ENCODE measurements at regions not wholly inside any gene's neighbourhood (a gene's known extent, or its start where the extent isn't known, plus 50 kb on each side); places are given as distances from the start of the nearest gene placed in this dataset.

GRCh38 chr20:6629564-6629963 is 137.9 kb upstream of the BMP2 start:
- H2AFZ ChIP-seq (ENCODE audit: low read depth, low read length), result no peak overlapping the region
- no peak overlapping the region for H3K27ac ChIP-seq (ENCODE audit: low read length)
- H3K9me2 ChIP-seq (ENCODE audit: insufficient read depth, low read length), result no peaks in the 10 kb centered on the region
- no peaks in the 10 kb centered on the region for H3K9me3 ChIP-seq (ENCODE audit: low read length)
- no peaks in the 10 kb centered on the region for H3K79me2 ChIP-seq (replicated peaks; ENCODE audit: insufficient read depth, low read length)
- no peak overlapping the region for H3K4me3 ChIP-seq (ENCODE audit: low read length)
- no peaks in the 10 kb centered on the region for H3F3A ChIP-seq (ENCODE audit: insufficient read depth, low read length, poor library complexity, severe bottlenecking)
- no peaks in the 10 kb centered on the region for H3K27me3 ChIP-seq (ENCODE audit: insufficient read depth, low read depth, low read length)
- H4K20me1 ChIP-seq (ENCODE audit: insufficient read depth), result no peaks in the 10 kb centered on the region
- TF ChIP-seq POLR2AphosphoS5 (IDR thresholded peaks at IDR 0.05), result no peak
- TF ChIP-seq SMC3 (conservative IDR thresholded peaks at IDR 0.05; ENCODE audit: poor library complexity), result no peak
- no peak for TF ChIP-seq EP300 (conservative IDR thresholded peaks at IDR 0.05; ENCODE audit: poor library complexity, severe bottlenecking)
- no peak for TF ChIP-seq RAD21 (conservative IDR thresholded peaks at IDR 0.05)
- no peak for TF ChIP-seq MXI1 (conservative IDR thresholded peaks at IDR 0.05; ENCODE audit: poor library complexity, severe bottlenecking)
- no peak for TF ChIP-seq REST (IDR thresholded peaks at IDR 0.05; ENCODE audit: borderline replicate concordance)
- TF ChIP-seq CTCF (IDR thresholded peaks at IDR 0.05; ENCODE audit: poor library complexity, severe bottlenecking), result no peak
- no peak for TF ChIP-seq EZH2 (IDR thresholded peaks at IDR 0.05; ENCODE audit: borderline replicate concordance, insufficient read depth, low read length, poor library complexity, severe bottlenecking)
- TF ChIP-seq TAF1 (IDR thresholded peaks at IDR 0.05; ENCODE audit: low read depth), result no peak
- H3K4me2 ChIP-seq (ENCODE audit: low read length), result no peak overlapping the region
- no peaks in the 10 kb centered on the region for H3K36me3 ChIP-seq (ENCODE audit: insufficient read depth, low read length)
- H3K9ac ChIP-seq (ENCODE audit: low read length), result no peak overlapping the region

- no peaks in the 10 kb centered on the region for H3K9me2 ChIP-seq (ENCODE audit: insufficient read depth, low read length)
- H3K4me3 ChIP-seq (ENCODE audit: low read length), result no peak overlapping the region
- H3K4me2 ChIP-seq (ENCODE audit: low read length), result no peak overlapping the region
- no peaks in the 10 kb centered on the region for H3K27me3 ChIP-seq (ENCODE audit: insufficient read depth, low read depth, low read length)
- no peak overlapping the region for H3K27ac ChIP-seq (ENCODE audit: low read length)
- no peaks in the 10 kb centered on the region for H3K36me3 ChIP-seq (ENCODE audit: insufficient read depth, low read length)
- H3K9me3 ChIP-seq (ENCODE audit: low read length), result no peaks in the 10 kb centered on the region
- no peaks in the 10 kb centered on the region for H3F3A ChIP-seq (ENCODE audit: insufficient read depth, low read length, poor library complexity, severe bottlenecking)
- no peaks in the 10 kb centered on the region for H4K20me1 ChIP-seq (ENCODE audit: insufficient read depth)
- no peak overlapping the region for H2AFZ ChIP-seq (ENCODE audit: low read depth, low read length)
- H3K9ac ChIP-seq (ENCODE audit: low read length), result no peak overlapping the region
- TF ChIP-seq REST (IDR thresholded peaks at IDR 0.05; ENCODE audit: borderline replicate concordance) (no peak), POLR2AphosphoS5 (IDR thresholded peaks at IDR 0.05) (no peak), CTCF (IDR thresholded peaks at IDR 0.05; ENCODE audit: poor library complexity, severe bottlenecking) (no peak), EP300 (conservative IDR thresholded peaks at IDR 0.05; ENCODE audit: poor library complexity, severe bottlenecking) (no peak), TAF1 (IDR thresholded peaks at IDR 0.05; ENCODE audit: low read depth) (no peak), RAD21 (conservative IDR thresholded peaks at IDR 0.05) (no peak), EZH2 (IDR thresholded peaks at IDR 0.05; ENCODE audit: borderline replicate concordance, insufficient read depth, low read length, poor library complexity, severe bottlenecking) (no peak), MXI1 (conservative IDR thresholded peaks at IDR 0.05; ENCODE audit: poor library complexity, severe bottlenecking) (no peak), SMC3 (conservative IDR thresholded peaks at IDR 0.05; ENCODE audit: poor library complexity) (no peak)
- H3K79me2 ChIP-seq (replicated peaks; ENCODE audit: insufficient read depth, low read length), result no peaks in the 10 kb centered on the region
Measured at GRCh38 chr20:6626805-6627204, 140.7 kb upstream of the BMP2 start.
